Left ventricle myocardium inferior (tissue), 1 donor: ENCODE measurements at regions not wholly inside any gene's neighbourhood (a gene's known extent, or its start where the extent isn't known, plus 50 kb on each side); places are given as distances from the start of the nearest gene placed in this dataset.

Experiments used
- DNase-seq: peaks from one replicate; pipeline ENCODE4 v3.0.0-alpha.2; 2020
- H3K27ac ChIP-seq: fragments of 200-600 bp; replicated peaks from 2 replicates; pipeline ENCODE4 v1.8.0; 2021
- H3K27me3 ChIP-seq: fragments of 200-600 bp; 2 replicates; pipeline ENCODE4 v1.8.0; 2021; ENCODE audit warnings: low read depth
- H3K36me3 ChIP-seq: fragments of 200-600 bp; 2 replicates; pipeline ENCODE4 v1.8.0; 2021
- H3K4me1 ChIP-seq: fragments of 200-600 bp; 2 replicates; pipeline ENCODE4 v1.8.0; 2021
- H3K4me3 ChIP-seq: fragments of 200-600 bp; 2 replicates; pipeline ENCODE4 v1.8.0; 2021; ENCODE audit warnings: mild to moderate bottlenecking, moderate library complexity
- H3K9me3 ChIP-seq: fragments of 200-600 bp; replicated peaks from 2 replicates; pipeline ENCODE4 v1.8.0; 2021
- CTCF ChIP-seq: fragments of 200-600 bp; IDR thresholded peaks from 2 replicates; pipeline ENCODE4 v1.8.0; 2021; ENCODE audit warnings: antibody characterized with exemption, mild to moderate bottlenecking, borderline replicate concordance
- intact Hi-C: fragments of 100-400 bp; cut with micrococcal nuclease; formaldehyde crosslinking; loops from one replicate; pipeline ENCODE4 v1.11.0; 2022
- donor health status: DM: no; HTN: yes; CAD: no; lungs with severe emphysema.

DNA sequence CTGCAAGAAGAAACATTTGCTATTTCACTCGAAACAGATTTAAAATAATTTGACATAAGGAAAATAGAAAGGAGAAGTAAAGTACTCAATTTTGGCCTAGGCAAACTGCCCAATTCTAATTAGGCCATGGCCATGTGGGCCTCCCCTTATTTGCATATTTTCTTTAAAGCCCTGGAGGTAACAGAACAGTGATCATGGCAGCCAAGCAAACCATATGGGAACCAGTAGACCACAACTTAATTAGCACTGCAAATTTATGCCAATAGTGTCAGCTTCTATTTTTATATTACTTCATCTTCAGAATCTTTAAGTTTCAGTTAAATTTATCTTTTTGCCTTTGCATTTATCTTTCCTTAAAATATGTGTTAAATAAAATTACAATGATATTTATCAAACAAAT is 63.3 kb upstream of the THSD7A start:
- H3K9me3 ChIP-seq = no peaks in the 10 kb centered on the region
- H3K4me3 ChIP-seq = no peak overlapping the region
- H3K36me3 ChIP-seq = no peaks in the 10 kb centered on the region
- H3K27ac ChIP-seq = no peak overlapping the region
- no peaks in the 10 kb centered on the region for H3K27me3 ChIP-seq
- no peak for TF ChIP-seq CTCF
- H3K4me1 ChIP-seq = no peaks in the 10 kb centered on the region
- DNase-seq = no peak
- intact Hi-C loops = no loop called here

- no peaks in the 10 kb centered on the region for H3K9me3 ChIP-seq
- no peaks in the 10 kb centered on the region for H3K27me3 ChIP-seq
- no peak overlapping the region for H3K27ac ChIP-seq
- intact Hi-C loops = no loop called here
- no peaks in the 10 kb centered on the region for H3K36me3 ChIP-seq
- no peak overlapping the region for H3K4me3 ChIP-seq
- H3K4me1 ChIP-seq = no peaks in the 10 kb centered on the region
- DNase-seq = no peak
- TF ChIP-seq CTCF = no peak
Observed at GRCh38 chr7:11896663-11897062, 64.7 kb upstream of the THSD7A start.

DNA sequence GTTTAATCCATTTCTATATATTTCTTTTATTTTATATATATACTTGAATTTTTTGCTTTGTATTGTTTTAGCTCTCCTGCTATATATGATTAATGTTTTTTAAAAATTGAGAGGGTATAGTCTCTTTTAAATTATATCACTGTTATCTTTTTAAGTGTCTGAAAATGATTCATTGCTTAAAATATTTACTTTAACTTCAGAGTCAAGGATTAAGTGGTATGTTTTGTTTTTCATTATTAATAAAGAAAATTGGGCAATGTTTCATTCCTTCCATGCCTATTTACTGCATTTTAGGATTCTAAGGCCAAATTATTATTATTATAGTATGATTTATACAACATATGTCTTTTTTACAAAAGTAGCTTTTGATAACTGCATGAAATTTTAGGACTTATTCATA is 67.2 kb upstream of the THSD7A start:
- Histone ChIP-seq H3K4me1 (no peaks in the 10 kb centered on the region), H3K27ac (no peak overlapping the region), H3K36me3 (no peaks in the 10 kb centered on the region), H3K4me3 (no peak overlapping the region), H3K9me3 (peaks cover 16% of the 10 kb centered on the region), H3K27me3 (no peaks in the 10 kb centered on the region)
- TF ChIP-seq CTCF = no peak
- no peak for DNase-seq
- intact Hi-C loops = no loop called here

- Histone ChIP-seq H3K4me3 (no peak overlapping the region), H3K27ac (no peak overlapping the region), H3K36me3 (no peaks in the 10 kb centered on the region), H3K9me3 (no peaks in the 10 kb centered on the region), H3K4me1 (no peaks in the 10 kb centered on the region), H3K27me3 (no peaks in the 10 kb centered on the region)
- TF ChIP-seq CTCF = no peak
- no peak for DNase-seq
- intact Hi-C loops = no loop called here
Observed at GRCh38 chr7:11910253-11910652, 78.3 kb upstream of the THSD7A start.

DNA sequence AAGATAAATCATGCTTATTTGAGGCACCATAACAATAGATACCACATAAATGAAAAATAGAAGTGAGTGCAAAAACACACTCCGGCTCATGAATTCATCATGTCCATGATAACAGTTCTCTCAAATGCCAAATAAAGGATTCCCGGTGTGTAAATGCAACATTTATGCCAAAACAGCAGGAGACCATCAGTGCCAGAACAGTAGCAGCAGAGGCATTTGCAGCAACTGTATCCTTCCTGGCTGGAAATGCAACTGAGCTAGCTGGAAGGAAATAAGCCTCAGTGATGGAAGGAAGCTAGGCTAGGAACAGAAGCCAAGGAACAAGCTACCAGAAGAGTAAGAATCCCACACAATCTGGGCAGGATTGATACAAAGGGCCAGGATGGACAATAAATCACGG is 79.9 kb upstream of the THSD7A start:
- H3K4me3 ChIP-seq = no peak overlapping the region
- no peaks in the 10 kb centered on the region for H3K27me3 ChIP-seq
- H3K36me3 ChIP-seq = no peaks in the 10 kb centered on the region
- no peaks in the 10 kb centered on the region for H3K9me3 ChIP-seq
- no peaks in the 10 kb centered on the region for H3K4me1 ChIP-seq
- no peak for DNase-seq
- intact Hi-C loops = no loop called here
- no peak overlapping the region for H3K27ac ChIP-seq
- no peak for TF ChIP-seq CTCF

DNA sequence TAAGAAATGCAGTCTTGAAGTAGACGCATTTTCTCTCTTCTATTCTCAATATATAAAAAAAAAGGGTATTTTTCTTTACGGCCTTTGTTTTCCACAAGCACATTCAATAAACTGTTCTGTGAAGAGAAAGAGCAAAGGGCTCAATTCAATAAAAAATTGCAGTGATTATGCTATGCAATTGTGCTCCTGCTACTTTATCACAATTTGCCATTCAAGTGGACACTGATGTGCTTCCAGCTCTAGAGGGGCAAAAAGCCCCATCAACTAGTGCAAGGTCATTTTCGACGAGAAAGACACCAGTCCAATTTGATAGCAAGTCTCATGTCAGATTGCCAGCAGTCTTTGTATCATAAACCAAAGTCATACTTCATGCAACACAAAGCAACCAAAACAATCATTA is 82.6 kb upstream of the THSD7A start:
- Histone ChIP-seq H3K9me3 (peaks cover 11% of the 10 kb centered on the region), H3K27ac (no peak overlapping the region), H3K36me3 (no peaks in the 10 kb centered on the region), H3K27me3 (no peaks in the 10 kb centered on the region), H3K4me1 (no peaks in the 10 kb centered on the region), H3K4me3 (no peak overlapping the region)
- intact Hi-C loops = no loop called here
- DNase-seq = no peak
- no peak for TF ChIP-seq CTCF
